ENCODE measurements at regions not wholly inside any gene's neighbourhood (a gene's known extent, or its start where the extent isn't known, plus 50 kb on each side); places are given as distances from the start of the nearest gene placed in this dataset.

- no peak for DNase-seq
These were observed 205.8 kb upstream of the DUSP10 start for GRCh38 chr1:221947731-221948130.

- no peak for DNase-seq
These were observed 204.9 kb upstream of the DUSP10 start for GRCh38 chr1:221946768-221947167.

GRCh38 chr1:221945669-221946068 lies 203.8 kb upstream of the DUSP10 start:
- DNase-seq, result no peak

- DNase-seq, result no peak
These were observed 202.5 kb upstream of the DUSP10 start for GRCh38 chr1:221944247-221944870.

- DNase-seq, result no peak
These were observed 198.7 kb upstream of the DUSP10 start for GRCh38 chr1:221940631-221941030.

GRCh38 chr1:221939607-221940006 lies 197.7 kb upstream of the DUSP10 start:
- no peak for DNase-seq

GRCh38 chr1:221937155-221937953 lies 195.5 kb upstream of the DUSP10 start:
- DNase-seq, result no peak

GRCh38 chr1:221933814-221934213 lies 191.9 kb upstream of the DUSP10 start:
- no peak for DNase-seq

GRCh38 chr1:221926441-221926840 lies 184.6 kb upstream of the DUSP10 start:
- no peak for DNase-seq

GRCh38 chr1:221925947-221926346 lies 184.1 kb upstream of the DUSP10 start:
- no peak for DNase-seq

GRCh38 chr1:221923929-221924598 lies 182.2 kb upstream of the DUSP10 start:
- DNase-seq, result no peak

GRCh38 chr1:221921936-221922335 lies 180.0 kb upstream of the DUSP10 start:
- DNase-seq, result no peak

- DNase-seq, result no peak
These were observed 177.9 kb upstream of the DUSP10 start for GRCh38 chr1:221919743-221920142.

GRCh38 chr1:221919341-221919740 lies 177.5 kb upstream of the DUSP10 start:
- DNase-seq, result no peak

GRCh38 chr1:221916176-221916575 lies 174.3 kb upstream of the DUSP10 start:
- no peak for DNase-seq

- no peak for DNase-seq
These were observed 173.9 kb upstream of the DUSP10 start for GRCh38 chr1:221915764-221916163.

GRCh38 chr1:221913351-221913892 lies 171.5 kb upstream of the DUSP10 start:
- no peak for DNase-seq

- no peak for DNase-seq
These were observed 170.3 kb upstream of the DUSP10 start for GRCh38 chr1:221912230-221912629.

GRCh38 chr1:221911714-221912113 lies 169.8 kb upstream of the DUSP10 start:
- no peak for DNase-seq

- DNase-seq, result no peak
These were observed 168.3 kb upstream of the DUSP10 start for GRCh38 chr1:221910222-221910621.

- DNase-seq, result no peak
These were observed 166.7 kb upstream of the DUSP10 start for GRCh38 chr1:221908573-221908972.

- no peak for DNase-seq
These were observed 165.5 kb upstream of the DUSP10 start for GRCh38 chr1:221907166-221907932.

- DNase-seq, result no peak
These were observed 163.9 kb upstream of the DUSP10 start for GRCh38 chr1:221905802-221906201.

Data from activated CD4-positive, CD25-positive, alpha-beta regulatory T cell treated with anti-CD3 and anti-CD28 coated beads, Interleukin-2, amount 50 U/mL, for 72 hours (primary cell).